CD4-positive, alpha-beta T cell treated with Interleukin-6 for 4 hours (primary cell): ENCODE measurements at regions not wholly inside any gene's neighbourhood (a gene's known extent, or its start where the extent isn't known, plus 50 kb on each side); places are given as distances from the start of the nearest gene placed in this dataset.
A peak's percentile ranks its signal among the peaks of the same experiment; 100 is the strongest.

Experiments
- DNase-seq: peaks from one replicate; pipeline ENCODE4 v3.0.0-alpha.2; 2020; ENCODE audit warnings: mixed read lengths

GRCh38 chr5:91240175-91240574 lies 142.9 kb downstream of the ARRDC3 start:
- DNase-seq: no peak

- DNase-seq: no peak
Observed at GRCh38 chr5:91235271-91235694, 147.8 kb downstream of the ARRDC3 start.

DNA sequence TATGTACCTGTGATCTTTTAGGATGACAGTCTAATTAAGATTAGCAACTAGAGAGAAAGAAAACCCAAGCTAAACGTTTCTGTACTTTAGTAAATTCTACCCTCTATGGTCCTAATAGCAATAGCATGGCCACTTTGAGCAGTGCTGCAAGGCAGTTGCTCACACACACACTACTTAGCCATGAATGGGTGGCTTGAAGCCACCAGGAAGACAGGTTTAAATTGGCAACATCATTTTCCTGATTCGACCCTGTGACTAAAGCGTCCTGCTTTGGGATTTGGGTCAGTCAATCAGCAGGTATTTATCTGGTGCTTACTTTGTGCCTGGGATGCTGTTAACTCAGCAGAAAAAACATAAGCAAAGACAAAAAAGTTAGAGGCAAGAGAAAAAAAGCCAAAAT lies 150.6 kb downstream of the ARRDC3 start:
- no peak for DNase-seq

DNA sequence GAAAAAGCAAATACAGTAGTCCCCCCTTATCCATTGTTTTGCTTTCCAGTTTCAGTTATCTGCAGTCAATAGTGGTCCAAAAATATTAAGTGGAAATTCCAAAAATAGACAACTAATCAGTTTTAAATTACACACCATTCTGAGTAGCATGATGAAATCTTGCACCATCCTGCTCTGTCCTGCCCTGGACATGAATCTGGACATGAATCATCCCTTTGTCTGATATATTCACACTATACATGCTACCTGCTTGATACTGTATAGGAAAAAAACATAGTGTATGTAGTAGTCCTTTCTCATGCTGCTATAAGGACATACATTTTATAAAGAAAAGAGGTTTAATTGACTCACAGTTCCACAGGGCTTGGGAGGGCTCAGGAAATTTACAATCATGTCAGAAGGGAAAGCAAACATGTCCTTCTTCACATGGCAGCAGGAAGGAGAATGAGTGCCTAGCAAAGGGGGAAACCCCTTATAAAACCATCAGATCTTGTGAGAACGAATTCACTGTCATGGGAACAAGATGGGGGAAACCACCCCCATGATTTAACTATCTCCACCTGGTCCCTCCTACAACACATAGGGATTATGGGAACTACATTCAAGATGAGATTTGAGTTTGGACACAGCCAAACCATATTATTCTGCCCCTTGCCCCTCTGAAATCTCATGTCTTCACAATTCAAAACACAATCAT lies 153.9 kb downstream of the ARRDC3 start:
- no peak for DNase-seq

DNA sequence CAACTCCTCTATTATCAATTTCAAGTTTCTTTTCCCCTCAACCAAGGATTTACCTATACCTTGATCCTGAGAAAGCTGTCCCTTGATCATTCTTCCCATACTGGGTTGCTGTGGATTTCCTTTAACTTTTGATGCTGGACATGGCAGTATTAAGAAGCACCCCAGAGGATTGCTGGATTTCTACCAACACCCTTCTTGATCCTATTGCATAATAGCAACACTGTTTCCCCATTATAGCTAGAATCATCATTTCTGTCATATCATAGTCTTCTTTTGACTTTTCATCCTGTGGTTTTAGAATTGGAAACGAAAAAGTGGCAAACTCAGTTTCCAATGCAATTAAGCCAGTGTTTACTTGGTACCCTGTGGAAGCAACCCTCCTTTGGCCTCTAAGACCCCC lies 154.9 kb downstream of the ARRDC3 start:
- DNase-seq: no peak

- DNase-seq: peak; percentile 80
Observed at GRCh38 chr5:91225848-91226686, 157.1 kb downstream of the ARRDC3 start.

- no peak for DNase-seq
Observed at GRCh38 chr5:91224969-91225368, 158.1 kb downstream of the ARRDC3 start.

DNA sequence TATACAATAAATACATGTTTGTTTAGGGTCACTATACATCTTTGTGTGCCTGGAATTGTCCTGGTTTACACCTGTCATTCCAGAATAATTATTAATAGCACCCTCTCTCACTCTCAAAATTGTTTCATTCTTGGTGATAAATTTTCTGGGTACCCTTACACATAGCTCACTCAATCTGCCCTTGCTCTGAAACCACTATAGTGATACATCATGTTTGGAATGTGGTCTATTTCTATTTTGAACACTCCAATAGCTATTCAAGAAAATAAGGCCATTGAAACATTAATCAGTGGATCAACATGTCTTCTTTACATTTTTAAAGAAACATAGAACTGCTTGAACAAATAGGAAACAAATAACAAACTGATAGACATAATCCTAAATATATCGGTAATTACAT lies 158.7 kb downstream of the ARRDC3 start:
- no peak for DNase-seq

GRCh38 chr5:91223886-91224285 lies 159.2 kb downstream of the ARRDC3 start:
- DNase-seq: no peak

GRCh38 chr5:91222482-91222881 lies 160.6 kb downstream of the ARRDC3 start:
- DNase-seq: no peak

GRCh38 chr5:91221917-91222316 lies 161.2 kb downstream of the ARRDC3 start:
- no peak for DNase-seq

DNA sequence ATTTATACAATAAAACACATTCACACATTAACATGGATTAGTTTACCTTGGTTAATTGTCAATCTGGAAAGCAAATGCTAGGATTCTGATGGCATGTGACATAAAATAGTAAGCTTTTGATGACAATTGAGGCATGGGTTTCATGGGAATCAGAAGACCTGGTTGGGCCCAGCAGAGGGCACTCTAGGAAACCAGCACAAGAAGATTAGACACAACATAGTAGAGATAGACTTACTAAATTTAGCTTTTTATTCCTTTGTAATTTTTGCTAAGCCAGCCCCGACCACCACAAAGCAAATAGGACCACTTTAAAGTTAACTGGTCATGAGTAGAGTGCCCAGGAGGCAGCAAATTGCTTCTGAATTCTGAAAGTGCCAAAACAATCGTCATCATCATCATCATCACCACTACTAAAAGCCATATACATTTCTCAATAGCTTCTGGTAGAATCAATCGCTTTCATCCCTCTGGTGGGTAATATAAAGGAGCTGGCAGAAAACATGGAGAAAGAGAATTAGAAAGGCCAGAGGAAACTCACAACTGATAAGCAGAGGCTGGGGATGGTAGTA lies 163.2 kb downstream of the ARRDC3 start:
- peak; percentile 56 for DNase-seq

- DNase-seq: no peak
Observed at GRCh38 chr5:91219091-91219802, 163.9 kb downstream of the ARRDC3 start.

- DNase-seq: no peak
Observed at GRCh38 chr5:91217859-91218258, 165.3 kb downstream of the ARRDC3 start.

DNA sequence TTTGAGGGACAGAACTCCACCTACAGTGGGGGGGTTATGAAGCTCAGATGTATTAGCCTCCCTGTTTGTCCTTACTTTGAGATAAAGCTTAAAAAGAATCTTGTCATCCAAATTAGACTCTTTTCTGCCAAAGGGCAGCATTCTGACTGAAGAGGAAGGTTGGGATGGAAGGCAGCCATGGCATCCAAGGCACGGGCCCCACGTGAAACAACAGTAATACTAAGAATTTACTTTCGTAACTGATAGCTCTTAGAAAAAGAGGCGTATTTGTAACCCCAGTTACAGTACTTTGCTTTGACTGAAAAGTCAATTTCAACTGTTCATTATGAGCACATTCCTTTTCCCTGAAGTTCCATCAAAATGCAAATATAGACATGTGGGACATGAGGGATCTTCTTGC lies 168.5 kb downstream of the ARRDC3 start:
- no peak for DNase-seq
